H7 (cell line): ENCODE measurements at regions not wholly inside any gene's neighbourhood (a gene's known extent, or its start where the extent isn't known, plus 50 kb on each side); places are given as distances from the start of the nearest gene placed in this dataset.
"Not testable (repeated sequence)": the region's sequence is repeated elsewhere in the genome, so short reads cannot be mapped to it uniquely, and the experiment has no call there.

Experiments used
- DNase-seq: peaks from one replicate; pipeline ENCODE4 v3.0.0; 2012
- H3K27me3 ChIP-seq: 2 replicates; pipeline ENCODE4 v1.6.0; 2011; ENCODE audit warnings: mild to moderate bottlenecking, low read length; ENCODE audit not compliant: control insufficient read depth, insufficient read depth
- H3K36me3 ChIP-seq: replicated peaks from 2 replicates; pipeline ENCODE4 v1.5.1; 2011; ENCODE audit warnings: low read length; ENCODE audit not compliant: control insufficient read depth, insufficient read depth
- H3K4me3 ChIP-seq: 2 replicates; pipeline ENCODE4 v1.5.1; 2011; ENCODE audit warnings: low read depth, mild to moderate bottlenecking, control low read depth, low read length, moderate library complexity; ENCODE audit not compliant: insufficient read depth

DNA sequence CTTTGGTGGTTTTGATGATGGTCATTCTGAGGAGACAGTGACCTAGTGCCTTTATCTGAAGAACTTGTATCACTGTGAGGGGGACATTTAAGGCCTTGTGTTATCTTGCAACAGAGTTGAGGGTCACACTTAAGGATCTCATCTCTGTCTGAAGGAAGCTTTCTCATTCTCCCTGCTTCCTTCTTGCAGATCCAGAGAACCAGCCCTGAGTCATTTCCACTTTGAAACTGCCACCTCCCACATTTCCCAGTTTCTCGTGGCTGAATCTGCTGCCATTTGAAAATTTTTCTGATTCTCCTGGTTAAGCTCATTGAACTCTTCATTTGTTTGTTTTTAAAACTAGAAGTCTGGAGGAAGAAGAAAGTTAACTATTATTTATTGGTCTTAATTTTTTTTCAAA lies 190.2 kb upstream of the CDH11 start:
- Histone ChIP-seq H3K36me3 (no peaks in the 10 kb centered on the region), H3K27me3 (no peaks in the 10 kb centered on the region; the same call in 1 of the 2 replicates), H3K4me3 (no peak overlapping the region)
- DNase-seq = no peak

GRCh38 chr16:65310491-65310890 lies 188.6 kb upstream of the CDH11 start:
- not testable (repeated sequence) for H3K36me3 ChIP-seq, H3K27me3 ChIP-seq, DNase-seq, H3K4me3 ChIP-seq

DNA sequence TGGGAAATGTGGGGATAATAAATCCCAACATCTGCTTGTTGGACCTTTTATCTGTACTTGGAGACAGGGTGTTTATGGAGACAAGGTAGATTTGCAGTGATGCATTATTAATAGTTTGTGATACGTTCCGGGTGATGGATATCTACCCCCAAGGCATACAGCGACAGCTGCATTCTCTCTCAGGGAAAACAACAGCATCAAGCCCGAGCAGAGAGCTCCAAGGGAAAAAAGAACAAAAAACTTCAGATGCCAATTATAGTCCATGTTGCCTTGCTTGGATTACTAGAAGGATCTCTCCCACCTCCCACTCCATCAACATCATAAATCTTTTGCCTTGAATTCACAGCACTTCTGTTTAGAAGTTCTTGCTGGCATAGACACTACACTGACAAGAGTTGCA lies 187.5 kb upstream of the CDH11 start:
- Histone ChIP-seq H3K4me3 (no peak overlapping the region), H3K36me3 (no peaks in the 10 kb centered on the region), H3K27me3 (no peaks in the 10 kb centered on the region)
- no peak for DNase-seq

DNA sequence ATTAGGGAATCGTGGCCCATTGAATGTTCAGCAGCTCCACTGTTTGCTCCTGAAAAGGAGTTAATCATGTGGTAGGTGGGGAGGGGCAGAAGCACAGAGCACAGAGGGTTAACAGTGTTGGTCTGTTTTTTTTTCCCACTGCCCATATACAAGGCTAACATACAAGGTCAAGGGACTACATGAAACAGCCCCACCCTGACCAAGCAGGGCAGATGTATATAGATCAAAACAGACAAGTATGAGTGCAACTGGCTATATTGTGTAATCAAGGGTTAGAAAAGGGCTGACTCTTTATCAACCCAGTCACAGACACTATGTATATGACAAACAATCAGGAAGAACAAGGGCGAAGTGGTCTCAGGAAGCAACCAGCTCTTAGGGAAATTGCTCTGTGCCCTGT lies 186.6 kb upstream of the CDH11 start:
- Histone ChIP-seq H3K27me3 (no peaks in the 10 kb centered on the region), H3K4me3 (no peak overlapping the region), H3K36me3 (no peaks in the 10 kb centered on the region)
- no peak for DNase-seq

GRCh38 chr16:65307286-65307685 lies 185.4 kb upstream of the CDH11 start:
- Histone ChIP-seq H3K4me3 (no peak overlapping the region), H3K36me3 (no peaks in the 10 kb centered on the region), H3K27me3 (no peaks in the 10 kb centered on the region)
- DNase-seq = no peak

DNA sequence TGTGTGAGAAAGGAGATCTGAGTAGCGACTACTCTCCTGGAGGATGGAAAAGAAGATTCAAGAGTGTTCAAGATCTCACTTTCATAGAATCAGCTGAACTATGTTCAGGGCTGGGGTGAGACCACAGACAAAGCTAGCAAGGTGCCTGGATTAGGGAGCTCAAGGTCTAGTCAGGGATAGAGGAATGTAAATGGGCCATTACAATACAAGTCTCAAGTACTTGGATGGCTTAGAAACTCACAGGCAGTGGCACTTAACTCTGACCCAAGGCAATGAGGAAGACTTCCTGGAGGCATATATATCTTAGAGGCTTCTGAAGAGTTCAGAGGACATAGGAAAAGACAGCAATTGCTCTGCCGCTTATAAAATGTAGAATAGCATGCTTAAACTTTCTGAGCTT lies 184.9 kb upstream of the CDH11 start:
- Histone ChIP-seq H3K4me3 (no peak overlapping the region), H3K36me3 (no peaks in the 10 kb centered on the region), H3K27me3 (no peaks in the 10 kb centered on the region)
- no peak for DNase-seq

DNA sequence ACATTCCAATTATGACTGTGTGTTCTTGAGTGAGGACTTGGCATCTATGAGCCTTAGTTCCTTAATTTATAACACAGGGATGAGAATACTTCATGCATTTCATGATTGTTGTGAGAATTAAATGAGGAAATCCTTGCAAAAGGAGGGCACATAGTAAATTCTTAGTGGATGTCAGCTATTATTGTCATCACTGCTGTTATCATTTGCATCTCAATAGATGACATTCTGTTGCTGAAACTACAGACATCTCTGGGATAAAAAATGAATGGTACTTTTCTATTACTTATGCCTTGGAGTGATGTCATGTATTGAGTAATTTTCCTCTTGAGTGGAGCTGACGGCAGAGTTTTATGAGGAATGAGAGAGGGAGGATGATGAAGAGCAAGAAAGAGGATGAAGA lies 184.4 kb upstream of the CDH11 start:
- no peak for DNase-seq
- no peaks in the 10 kb centered on the region for H3K36me3 ChIP-seq
- no peaks in the 10 kb centered on the region for H3K27me3 ChIP-seq
- no peak overlapping the region for H3K4me3 ChIP-seq

DNA sequence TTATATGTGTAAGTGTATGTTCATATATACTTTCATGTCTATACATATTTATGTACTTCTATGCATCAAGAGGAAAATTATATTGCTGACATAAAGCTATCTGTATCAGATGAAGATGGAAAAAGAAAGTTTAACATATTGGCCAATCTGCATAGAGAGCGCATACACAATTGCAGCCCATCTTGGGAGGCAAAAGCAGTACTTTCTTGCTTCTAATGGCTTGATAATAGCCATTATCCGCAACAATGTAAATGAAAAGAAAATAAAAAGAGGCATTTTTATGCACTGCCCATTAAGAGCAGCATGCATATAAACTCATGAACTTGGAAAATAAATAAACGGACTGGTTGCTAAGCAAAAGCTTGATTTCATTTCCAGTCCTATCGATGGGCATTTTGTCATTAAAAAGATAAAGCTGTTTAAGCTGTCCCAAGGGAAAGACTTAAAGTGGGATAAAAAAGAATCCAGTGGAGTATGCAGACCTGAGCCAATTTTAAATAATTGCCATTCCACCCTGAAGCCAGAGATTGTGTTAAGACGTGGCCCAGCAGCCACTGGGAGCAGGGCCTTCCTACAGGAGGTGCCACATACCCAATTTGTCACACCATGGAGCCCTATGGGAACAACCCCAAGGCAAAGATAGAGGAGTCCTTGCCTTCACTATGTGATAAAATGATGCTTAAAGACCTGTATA lies 183.6 kb upstream of the CDH11 start:
- no peaks in the 10 kb centered on the region for H3K36me3 ChIP-seq
- no peak overlapping the region for H3K4me3 ChIP-seq
- no peaks in the 10 kb centered on the region for H3K27me3 ChIP-seq
- DNase-seq = no peak

DNA sequence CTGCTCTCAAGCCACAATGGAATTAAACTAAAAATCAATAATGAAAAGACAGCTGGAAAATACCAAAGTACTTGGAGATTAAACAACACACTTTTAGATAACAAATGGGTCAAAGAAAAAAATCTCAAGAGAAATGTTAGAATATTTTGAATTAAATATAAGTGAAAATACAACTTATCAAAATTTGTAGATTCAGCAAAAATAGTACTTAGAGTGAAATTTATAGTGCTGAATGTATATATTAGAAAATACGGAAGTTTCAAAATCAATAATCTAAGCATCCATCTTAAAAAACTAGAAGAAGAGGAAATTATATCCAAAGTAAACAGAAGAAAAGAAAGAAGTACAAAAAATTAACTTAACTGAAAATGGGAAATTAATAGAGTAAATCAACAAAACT lies 179.2 kb upstream of the CDH11 start:
- no peak for DNase-seq
- H3K36me3 ChIP-seq = no peaks in the 10 kb centered on the region
- H3K4me3 ChIP-seq = no peak overlapping the region
- no peaks in the 10 kb centered on the region for H3K27me3 ChIP-seq

DNA sequence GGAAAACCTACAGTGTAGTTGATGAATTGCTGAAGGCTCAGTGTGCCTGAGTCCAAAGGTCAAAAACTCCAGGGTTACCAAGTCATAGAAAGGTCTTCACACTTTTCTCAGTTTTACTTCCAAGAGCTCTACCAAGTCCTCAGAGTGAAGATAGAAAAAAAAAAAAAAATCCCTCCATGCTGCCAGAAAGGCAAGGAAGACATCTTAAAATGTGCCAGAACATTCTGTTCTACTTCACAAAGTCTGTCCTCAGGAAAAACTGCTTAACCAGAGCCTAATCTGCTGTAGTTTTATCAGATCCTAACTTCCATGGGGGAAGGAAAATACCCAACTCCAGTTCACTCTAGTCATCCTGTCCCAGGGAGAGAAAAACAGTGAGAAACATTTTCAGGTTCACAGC lies 175.6 kb upstream of the CDH11 start:
- Histone ChIP-seq H3K36me3 (no peaks in the 10 kb centered on the region), H3K27me3 (no peaks in the 10 kb centered on the region), H3K4me3 (no peak overlapping the region)
- no peak for DNase-seq

DNA sequence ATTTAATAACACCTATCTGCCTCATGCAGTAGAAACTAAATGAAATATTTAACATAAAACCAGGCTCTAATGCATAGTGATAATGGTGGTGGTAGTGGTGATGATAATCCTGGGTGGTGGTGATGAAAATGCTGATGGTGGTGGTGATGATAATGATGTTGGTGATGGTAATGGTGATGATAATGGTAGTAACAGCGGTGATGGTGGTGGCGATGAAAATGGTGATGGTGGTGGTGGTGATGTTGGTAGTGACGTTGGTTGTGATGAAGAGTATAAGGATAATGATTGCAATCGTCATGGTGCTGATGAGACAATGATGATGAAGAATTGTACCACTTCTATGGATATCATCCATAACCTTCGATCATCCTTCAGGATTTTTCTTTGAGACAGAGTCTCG lies 173.7 kb upstream of the CDH11 start:
- no peaks in the 10 kb centered on the region for H3K27me3 ChIP-seq
- H3K4me3 ChIP-seq = no peak overlapping the region
- DNase-seq = no peak
- H3K36me3 ChIP-seq = no peaks in the 10 kb centered on the region

DNA sequence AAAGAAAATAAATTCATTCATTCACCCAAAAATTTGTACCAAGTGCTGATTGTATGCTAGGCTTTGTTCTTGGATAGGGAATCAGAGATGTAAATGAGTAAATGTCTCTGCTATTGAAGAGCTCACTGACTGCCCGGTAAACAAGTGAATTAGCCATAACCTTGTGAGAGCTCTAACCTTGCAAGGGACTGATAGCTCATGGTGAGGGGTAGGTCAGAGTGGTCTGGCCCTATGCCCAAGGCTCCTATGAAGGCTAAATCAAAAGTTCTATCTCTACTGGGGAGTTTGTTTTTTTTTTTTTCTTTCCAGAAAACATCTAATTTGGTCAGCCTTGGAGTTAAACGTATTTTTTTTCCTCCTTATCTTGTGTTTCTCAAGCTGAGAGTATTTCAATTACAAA lies 172.8 kb upstream of the CDH11 start:
- H3K27me3 ChIP-seq = no peaks in the 10 kb centered on the region
- no peak overlapping the region for H3K4me3 ChIP-seq
- DNase-seq = no peak
- H3K36me3 ChIP-seq = no peaks in the 10 kb centered on the region

GRCh38 chr16:65294165-65294564 lies 172.3 kb upstream of the CDH11 start:
- DNase-seq = no peak
- no peak overlapping the region for H3K4me3 ChIP-seq
- no peaks in the 10 kb centered on the region for H3K27me3 ChIP-seq

GRCh38 chr16:65289022-65289421 lies 167.2 kb upstream of the CDH11 start:
- no peaks in the 10 kb centered on the region for H3K27me3 ChIP-seq
- no peak overlapping the region for H3K4me3 ChIP-seq
- H3K36me3 ChIP-seq = no peaks in the 10 kb centered on the region
- DNase-seq = no peak

More at GRCh38 chr16:65294165-65294564, 172.3 kb upstream of the CDH11 start:
- H3K36me3 ChIP-seq = no peaks in the 10 kb centered on the region

DNA sequence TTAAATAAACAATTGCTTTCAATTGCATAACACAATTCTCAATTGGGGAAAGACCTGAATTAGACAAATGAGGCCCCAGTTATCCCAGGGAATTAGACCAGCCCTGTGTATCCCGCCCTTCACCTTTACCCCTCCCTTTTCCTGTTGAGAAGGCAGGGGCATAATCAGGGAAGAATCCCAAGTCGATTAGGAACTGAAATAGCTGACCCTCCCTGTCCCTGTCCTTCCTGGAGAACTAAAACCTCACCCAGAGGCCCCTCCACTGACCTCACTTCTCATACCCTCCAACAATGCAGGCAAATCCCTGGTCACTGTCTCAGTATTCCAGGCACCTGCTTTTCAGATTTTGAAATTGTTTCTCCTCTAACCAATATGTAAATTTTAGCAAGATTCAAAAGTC lies 165.4 kb upstream of the CDH11 start:
- no peaks in the 10 kb centered on the region for H3K27me3 ChIP-seq
- no peaks in the 10 kb centered on the region for H3K36me3 ChIP-seq
- no peak for DNase-seq
- no peak overlapping the region for H3K4me3 ChIP-seq
